ENCODE measurements at regions not wholly inside any gene's neighbourhood (a gene's known extent, or its start where the extent isn't known, plus 50 kb on each side); places are given as distances from the start of the nearest gene placed in this dataset.
A peak's percentile ranks its signal among the peaks of the same experiment; 100 is the strongest.

DNA sequence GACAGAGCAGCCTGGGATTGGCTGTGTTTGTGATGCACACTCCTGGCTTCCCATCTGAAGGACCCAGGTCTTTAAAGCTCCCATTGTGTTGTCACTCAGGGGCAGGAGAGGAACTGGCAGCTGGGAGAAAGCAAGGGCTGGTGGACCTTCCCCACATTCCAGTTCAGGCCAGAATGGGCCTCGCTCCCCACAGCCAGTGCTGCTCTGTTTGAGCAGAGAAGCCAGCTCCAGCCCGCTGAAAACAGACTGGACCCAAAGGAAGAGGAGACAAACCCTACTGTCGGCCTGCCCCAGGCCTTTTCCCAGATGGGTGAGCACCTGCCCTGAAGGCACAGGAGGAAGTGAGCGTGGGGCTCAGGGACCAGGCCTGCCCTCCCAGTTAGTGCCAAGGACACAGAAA, 499.4 kb downstream of the NPHP4 start:
- no peak for DNase-seq

DNA sequence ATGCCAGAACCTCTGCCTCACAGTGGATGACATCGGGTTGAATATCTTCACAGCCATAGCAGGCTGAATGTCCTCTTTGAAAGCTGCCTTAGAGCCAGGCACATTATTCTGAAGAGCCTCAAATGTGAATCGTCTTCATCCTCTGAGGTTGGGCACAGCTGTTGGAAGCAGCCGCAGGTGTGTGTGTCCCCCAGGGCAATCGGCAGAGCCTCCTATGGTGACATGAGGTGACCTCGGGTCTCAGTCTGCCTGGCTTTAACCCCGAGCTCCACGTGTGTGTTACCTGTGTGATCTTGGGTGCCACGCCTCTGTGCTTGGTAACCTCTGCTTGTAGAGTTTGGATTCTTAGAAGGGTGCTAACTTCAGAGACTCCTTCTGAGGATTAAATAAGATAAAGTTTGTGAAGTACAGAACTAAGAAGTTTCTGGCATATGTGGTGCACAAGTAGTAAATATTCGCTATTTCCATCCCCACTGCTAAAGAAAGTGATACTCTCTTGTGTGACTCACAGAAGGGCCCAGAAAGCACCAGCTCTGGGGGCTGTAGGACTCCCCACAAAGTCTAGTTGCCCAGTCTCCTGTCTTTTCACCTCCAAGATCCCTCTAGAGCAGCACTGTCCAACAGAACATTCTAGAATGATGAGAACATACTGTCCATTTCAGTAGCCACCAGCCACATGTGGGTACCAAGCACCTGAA, 500.9 kb downstream of the NPHP4 start:
- DNase-seq = no peak

DNA sequence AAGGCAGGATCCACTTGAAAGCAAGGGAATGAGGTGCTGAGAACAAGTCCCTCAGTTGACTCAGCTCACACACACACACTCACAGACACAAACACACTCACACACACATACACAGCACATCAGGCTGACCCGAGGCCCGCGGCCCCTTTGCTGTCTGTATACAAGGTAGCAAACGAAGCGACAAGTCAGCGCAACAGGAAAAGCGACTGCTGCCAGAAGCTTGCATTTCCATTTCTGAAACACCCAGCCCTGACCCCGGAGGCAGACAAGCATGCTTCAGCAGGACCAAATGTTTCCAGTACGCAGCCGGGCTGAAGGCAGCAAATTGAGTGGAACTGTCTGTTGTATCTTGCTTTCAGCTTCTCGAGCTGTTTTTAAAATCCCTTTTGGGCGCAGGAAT, 501.6 kb downstream of the NPHP4 start:
- DNase-seq = no peak

DNA sequence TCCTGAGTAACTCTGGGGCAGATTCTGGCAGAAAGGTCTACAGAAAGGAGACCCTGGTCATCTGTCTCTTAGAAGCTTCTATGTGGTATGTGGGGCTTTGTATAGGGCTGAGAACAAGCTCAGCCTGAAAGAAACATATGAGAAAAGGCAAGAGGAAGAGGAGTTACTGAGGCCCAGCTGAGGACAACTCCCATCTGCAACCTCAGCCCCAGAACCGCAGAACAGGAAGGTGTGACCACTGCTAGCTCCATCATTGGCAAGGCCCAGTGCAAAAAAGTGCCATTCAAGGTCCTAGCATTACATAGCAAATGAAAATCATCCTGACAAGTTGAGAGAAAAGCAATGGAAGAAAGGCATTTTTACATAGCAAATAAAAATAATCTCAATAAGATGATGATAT, 503.8 kb downstream of the NPHP4 start:
- DNase-seq = no peak

DNA sequence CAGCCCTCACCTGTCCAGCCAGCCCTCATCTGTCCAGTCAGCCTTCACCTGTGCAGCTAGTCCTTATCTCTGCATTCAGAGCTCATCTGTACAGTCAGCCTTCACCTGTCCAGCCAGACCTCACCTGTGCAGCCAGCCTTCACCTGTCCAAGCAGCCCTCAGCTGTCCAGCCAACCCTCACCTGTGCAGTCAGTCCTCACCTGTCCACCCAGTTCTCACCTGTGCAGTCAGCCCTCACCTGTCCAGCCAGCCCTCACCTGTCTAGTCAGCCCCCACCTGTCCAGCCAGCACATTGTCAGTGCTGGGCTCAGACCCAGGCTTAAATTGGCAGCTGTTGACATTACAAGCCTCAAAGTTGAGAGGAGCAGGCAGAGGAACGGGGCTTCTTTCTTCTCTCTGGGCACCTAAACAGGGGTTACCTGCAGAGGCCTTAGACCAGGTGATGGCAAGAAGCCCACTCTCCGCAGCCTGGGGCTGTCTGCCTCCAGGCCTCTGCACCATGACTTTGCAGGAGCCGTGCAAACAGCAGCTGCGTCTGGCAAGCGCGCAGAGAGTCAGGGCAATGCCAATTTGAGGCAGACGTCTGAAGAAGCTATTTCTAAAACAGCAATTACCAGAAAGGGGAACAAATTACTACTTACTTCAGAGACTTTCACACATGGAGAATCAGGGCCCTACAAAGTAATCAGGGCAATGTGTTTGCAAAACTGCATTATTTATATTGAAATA, 506.1 kb downstream of the NPHP4 start:
- DNase-seq = no peak

DNA sequence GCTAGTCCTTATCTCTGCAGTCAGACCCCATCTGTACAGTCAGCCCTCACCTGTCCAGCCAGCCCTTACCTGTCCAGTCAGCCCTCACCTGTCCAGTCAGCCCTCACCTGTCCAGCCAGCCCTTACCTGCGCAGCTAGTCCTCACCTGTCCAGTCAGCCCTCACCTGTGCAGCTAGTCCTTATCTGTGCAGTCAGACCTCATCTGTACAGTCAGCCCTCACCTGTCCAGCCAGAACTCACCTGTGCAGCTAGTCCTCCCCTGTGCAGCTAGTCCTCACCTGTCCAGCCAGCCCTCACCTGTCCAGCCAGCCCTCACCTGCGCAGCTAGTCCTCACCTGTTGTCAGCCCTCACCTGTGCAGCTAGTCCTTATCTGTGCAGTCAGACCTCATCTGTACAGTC, 506.8 kb downstream of the NPHP4 start:
- no peak for DNase-seq

DNA sequence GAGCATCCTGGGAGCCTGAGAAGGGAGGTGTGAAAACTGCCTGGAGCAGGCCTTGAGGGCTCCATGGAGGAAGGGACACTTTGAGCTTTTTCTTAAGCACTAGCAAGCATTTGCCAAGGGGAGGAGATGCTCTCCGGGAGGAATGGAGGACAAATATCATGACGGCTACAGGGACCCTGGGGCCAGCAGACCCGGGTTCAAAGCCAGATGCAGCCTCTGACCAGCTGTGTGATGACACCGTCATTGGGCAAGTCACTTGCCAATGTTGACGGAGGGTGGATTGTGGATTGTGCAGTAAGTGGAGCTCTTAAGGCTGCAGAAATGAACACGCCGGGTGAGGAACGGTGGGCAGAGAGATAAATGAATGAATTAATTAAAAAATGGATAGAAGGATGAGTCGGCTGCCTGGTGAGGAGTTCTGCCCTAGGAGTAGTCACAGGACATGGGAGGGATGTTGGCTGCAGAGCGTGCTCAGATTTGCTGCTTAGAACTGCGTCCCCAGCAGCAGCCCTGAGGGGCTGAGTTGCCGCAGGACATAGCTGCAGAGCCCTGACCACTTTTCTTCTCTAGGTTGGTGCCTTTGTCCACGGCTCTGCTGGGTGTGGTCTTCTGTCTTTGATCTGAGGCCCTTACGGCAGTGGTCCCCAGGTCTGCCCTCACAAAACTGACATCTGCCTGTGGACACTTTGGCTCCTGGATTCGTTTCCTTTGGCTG, 507.6 kb downstream of the NPHP4 start:
- no peak for DNase-seq

DNA sequence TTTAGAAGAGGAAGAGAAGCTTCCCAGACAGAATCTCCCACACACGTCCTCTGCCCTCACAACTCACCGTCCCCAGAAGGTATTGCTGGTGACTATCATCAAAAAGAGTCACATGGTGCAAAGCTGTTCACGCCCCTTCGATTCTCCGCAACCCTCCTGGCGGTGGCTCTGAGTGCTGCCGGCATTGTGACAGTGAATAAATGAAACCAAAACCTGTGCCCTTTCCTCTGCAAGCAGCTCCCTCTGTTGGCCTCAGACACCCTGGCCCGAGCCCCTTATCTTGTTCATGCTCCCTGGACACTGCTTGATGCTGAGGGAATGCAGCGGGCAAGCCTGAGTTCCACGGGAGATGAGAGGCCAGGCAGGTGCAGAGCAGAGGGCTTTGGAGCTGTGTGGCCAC, 510.3 kb downstream of the NPHP4 start:
- peak; percentile 18 for DNase-seq

DNA sequence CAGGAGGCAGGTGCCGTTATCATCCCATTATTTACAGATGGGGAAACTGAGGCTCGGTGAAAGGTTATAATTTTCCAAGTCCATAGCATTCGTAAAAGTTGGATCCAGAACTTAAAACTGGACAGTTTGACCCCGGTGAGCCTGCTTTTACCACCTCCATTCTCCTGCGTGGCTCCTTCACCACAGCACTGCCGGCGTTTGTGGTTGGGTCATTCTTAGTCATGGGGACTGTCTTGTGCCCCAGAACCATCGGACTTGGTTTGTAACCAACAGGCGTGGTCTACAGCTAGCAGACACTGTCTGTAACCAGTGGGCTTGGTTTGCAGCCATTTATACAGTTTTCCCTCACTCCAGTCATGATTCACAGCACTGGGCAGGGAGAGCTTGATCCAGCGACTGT, 511.3 kb downstream of the NPHP4 start:
- no peak for DNase-seq

DNA sequence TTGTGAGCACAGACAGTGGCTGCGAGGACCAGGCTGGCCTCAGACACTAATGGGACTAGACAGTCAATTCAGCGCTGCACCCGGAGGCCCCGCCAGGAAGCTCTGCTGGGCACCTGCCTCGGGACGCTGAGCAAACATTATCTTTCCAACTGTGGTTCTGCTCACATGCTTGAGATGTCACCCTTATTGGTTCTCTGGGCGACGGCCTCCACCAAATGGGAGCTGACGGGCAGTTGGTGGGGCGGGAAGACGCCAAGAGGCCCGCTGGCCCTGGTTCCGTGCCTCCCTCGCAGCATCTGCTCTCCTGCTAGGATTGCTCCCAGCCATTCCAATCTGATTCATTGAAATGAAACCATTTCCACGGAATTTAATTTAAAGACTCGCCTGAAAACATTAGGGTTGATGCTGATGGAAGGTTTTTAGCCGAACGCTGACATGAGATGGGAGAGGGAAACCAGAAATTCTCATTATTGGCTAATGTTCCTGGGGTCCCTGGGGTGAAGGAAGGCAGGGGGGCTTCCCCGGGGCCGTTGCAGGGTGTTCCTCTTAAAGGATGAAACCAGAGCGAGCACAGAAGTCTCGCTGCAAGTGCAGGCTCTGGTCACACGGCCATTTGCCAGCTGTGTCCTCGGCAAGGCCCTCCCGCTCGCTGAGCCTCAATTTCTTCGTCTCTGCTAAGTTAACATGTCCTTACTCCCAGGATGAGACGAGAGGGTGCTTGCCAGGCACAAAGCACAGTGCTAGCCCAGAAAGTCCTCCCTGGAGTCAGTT, 512.2 kb downstream of the NPHP4 start:
- DNase-seq = no peak

DNA sequence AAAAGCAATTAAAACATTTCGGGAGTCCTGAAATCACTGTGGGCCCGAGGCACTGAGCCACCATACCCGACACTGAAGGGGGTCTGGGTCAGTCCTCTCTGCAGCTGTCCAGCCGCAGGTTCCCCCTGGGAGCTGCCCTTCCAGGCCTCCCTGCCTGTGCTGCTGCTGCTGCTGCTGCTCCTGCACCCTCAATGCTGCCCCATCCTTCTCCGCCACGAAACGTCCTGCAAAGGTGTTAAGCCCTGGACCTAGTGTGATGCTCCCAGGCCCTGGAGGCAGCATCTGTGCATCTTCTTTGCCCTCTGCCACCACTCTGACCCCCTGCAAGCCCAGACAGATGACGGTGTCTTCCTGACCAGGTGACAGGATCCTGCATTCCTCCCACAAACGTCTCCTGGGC, 513.3 kb downstream of the NPHP4 start:
- no peak for DNase-seq

DNA sequence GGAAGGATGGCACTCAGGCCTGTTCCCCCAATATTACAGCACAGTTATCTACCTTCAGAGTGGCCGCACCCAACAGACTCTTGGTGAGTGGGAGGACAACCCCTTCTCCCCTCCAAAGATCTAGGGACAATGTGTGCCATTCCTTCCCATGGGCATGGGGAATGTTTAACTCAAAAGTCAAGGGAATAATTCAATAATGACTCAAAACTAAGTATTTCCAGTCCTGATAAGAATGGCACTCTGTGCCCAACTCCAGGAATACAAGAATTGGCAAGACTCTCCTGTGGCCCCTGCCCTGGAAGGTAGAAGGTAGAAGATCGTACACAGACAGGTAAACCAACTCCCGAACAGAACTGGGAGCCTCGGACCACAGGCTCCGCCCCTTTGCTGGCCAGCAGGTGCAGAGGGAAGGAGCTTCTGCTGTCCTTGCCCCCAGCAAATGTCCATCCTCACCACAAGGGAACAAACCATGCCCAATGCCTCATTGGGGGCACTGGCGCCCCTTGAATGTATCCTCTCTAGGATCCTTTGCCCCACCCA, 514.0 kb downstream of the NPHP4 start:
- DNase-seq = no peak

DNA sequence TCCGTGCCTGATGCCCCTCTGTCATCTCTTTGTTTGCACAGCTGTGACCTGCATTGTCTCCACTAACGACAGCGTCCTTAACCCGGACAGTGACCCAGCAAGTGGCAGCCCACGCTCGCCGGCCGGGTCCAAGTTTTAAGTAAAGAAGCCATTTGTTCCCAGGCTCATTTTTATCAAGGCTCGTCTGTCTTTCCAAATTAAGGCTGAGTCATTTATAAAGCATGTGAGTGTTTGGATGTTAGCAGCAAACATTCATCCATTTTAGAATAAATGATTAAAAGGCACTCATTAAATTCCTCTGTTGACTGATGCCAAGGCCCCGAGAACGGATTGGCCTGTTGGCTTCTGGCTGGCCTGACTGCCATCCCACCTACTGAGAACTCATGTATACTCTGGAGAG, 514.5 kb downstream of the NPHP4 start:
- no peak for DNase-seq

DNA sequence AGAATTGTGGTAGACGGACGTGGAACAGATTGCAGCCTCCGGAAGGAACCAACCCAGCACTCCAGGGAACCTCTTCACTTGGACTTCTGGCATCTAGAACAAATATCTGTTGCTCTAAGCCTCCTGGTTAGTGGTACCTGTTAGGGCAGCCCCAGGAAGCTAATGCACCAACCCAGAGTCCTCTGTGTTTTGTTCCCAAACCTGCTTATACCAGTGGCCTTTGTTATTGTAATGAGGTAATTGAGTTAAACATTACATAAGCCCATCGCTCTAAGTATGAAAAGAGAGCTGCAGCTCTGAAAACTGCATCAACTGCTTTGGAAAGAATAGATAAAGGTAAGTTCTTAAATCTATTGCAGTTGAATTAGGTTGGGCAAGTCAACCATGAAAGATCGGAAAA, 516.7 kb downstream of the NPHP4 start:
- no peak for DNase-seq

DNA sequence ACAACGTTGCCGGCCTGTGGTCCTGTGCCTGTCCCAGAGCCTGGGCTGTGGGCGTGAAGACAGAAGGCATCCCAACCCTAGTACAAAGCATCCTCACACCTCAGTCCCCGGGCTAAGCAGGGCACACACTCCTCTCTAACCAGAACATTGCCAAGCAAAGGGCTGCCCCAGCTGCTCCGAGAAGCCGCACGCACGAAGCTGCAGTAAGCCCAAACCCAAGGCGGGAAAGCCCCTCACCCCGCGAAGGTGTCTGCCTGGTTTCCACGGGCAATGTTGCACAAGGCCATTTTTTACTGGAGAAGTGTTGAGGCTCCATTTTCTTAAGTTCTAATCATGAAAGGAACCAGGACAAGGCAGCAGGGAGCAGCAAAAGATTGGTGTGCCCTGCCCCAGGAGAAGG, 519.0 kb downstream of the NPHP4 start:
- no peak for DNase-seq

DNA sequence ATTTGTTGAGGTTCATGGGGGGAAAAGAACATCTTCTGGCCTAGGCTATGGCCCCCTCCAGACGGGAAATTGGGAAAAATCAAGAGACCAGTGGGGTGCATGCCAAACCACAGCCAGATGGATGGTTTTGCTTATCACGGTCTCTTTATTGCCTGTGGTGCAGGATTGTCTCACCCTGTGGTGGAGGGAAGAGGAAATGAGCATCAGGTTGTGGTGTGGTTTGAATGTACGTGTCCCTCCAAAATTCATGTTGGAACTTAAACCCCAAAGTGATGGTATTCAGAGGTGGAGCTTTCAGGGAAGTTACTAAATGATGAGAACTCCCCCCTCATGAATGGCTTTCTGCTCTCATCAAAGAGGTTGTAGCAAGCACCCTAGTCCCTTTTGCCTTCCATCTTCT, 525.7 kb downstream of the NPHP4 start:
- no peak for DNase-seq

DNA sequence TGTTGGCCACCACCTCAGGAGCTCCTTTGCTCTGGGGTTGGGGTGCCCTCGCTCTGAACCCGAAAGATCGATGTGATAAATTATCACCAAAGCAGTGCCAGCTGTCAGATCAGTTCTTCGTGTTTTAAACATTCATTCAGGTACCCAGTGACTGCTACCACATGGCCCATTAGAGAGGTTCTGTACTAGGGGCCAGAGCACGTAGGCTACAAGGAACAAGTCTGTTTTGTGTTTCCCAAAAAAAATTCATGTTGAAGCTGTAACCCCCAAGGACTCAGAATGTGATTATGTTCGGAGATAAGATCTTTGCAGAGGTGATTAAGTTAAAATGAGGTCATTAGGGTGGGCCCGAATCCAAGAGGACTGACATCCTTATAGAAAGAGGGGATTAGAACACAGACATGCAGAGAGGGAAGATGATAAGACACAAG, 526.9 kb downstream of the NPHP4 start:
- no peak for DNase-seq

DNA sequence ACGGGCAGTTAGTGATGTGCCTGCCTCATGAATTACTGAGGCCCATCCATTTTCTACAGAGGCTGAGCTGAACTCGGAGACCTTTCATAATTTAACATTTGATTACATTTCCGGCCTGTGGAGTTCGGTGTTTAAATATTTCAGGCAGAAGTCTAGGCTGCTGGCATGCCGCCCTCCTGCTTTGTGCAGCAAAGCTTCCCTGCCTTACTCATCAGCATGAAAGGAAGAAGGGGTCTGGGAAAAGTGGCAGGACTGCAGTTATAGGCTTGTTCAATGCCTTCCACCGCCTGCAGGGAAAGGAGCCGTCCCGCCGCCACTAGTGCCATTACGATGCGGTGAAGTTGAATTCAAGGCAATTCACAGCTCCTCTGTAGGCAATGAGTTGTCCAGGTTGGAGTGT, 527.9 kb downstream of the NPHP4 start:
- DNase-seq = no peak

DNA sequence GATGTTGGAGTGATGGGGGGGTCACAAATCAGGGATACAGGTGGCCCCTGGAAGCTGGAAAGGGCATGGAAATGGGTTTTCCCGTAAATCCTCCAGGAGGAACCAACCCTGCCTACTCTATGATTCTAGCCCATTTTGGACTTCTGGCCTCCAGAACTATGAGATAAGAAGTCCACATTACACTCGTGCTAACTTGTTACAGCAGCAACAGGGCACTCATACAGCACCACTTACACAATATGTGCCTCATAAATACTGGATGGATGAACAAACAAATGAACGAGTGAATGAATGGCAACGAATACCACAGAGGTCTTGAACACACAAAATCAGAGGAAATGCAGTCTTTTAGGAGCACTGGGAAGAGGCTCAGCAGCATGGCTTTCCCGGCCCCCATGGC, 531.3 kb downstream of the NPHP4 start:
- no peak for DNase-seq

DNA sequence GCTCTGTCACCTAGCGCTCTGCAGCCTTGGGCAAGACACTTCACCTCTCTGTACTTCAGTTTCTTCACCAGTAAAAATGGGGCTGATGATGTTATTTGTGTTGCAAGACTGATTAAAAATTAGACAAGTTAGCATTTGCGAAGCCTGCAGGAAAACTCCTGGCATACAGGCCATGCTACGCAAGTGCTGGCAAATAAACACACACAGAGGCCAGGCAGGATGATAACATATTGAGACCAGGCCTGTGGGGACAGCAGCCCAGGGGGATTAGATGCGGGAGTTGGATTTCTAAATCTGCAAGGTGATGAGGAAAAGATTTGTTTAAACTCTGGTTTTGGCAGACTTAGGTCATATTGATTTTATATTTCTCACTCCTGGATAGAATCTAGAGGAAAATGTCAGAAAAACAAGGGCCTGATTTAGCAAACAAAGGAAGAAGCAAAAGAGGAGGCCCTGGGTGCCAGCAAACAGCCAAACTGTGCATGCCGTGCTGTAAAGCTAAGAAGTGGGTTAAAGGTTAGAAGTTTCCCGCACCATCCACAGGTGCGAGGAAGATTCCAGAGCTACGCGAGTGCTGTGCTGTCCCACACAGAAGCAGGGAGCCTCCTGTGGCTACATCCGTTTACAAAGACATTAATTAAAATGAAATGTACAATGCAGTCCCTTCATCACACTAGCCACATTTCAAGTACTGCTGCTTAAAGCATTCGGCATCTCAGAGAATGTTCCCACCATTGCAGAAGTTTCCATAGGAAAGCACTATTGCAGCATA, 532.2 kb downstream of the NPHP4 start:
- no peak for DNase-seq

DNA sequence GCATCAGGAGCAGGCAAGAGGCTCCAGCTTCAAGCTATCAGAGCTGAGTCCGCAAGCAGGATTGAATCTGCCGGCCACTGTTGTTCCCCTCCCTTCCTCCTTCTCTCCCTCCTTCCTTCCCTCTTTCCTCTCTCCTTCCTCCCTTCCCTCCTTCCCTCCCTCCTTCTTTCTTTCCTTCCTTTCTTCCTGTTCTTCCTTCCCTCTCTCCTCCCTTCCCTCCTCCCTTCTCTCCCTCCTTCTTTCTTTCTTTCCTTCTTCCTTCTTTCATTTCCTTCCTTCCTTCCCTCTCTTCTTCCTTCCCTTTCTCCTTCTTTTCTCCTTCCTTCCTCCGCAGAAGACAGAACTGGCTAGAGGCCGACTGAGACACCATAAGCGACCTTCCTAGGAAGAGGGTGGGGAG, 534.0 kb downstream of the NPHP4 start:
- DNase-seq = no peak

DNA sequence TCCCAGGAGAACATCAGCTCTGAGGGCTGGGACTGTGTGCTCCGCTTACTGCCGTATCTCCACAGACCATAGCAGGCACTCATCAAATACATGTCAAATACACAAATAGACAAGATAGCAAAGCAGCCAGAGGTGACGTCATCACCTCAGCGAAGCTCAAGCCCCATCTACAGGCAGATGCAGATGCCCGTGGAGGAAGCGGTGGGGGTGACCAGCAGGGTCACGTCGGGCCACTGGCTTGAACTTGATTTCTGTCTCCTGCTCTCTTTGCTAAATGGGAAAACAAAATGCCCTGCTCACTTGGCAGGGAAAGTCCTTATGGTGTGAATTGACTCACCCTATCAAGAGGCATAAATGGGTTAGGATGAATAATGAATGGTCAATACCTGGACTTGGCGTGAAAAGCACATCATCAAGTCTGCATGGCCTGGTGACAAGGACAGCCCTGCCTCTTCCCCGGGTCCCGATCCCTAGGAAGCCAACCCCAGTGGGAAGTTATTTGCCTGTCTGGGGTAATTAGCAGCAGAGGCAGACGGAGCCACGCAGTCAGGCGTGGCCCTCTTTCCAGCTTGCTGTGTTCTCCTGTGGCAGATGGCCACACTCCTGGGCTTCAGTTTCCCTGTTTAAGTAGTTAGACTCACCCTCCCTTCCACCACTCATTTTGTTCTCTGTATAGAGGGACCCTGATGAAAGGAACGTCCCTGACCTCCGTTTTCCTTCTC, 536.0 kb downstream of the NPHP4 start:
- no peak for DNase-seq

Measured in activated CD4-positive, alpha-beta T cell treated with anti-CD3 and anti-CD28 coated beads for 1 hour (primary cell).